Hepatocyte (in vitro differentiated cells): ENCODE measurements at regions not wholly inside any gene's neighbourhood (a gene's known extent, or its start where the extent isn't known, plus 50 kb on each side); places are given as distances from the start of the nearest gene placed in this dataset.

Experiments
- DNase-seq: peaks from one replicate; pipeline ENCODE4 v3.0.0-alpha.2; 2016; ENCODE audit warnings: low spot score
- H2AFZ ChIP-seq: fragments of 200-600 bp; sonication (generic); 2 replicates; pipeline ENCODE4 v1.6.0; 2016; ENCODE audit warnings: antibody characterized with exemption, mild to moderate bottlenecking
- H3K27ac ChIP-seq: fragments of 200-600 bp; sonication (generic); 2 replicates; pipeline ENCODE4 v1.5.1; 2016; ENCODE audit warnings: mild to moderate bottlenecking
- H3K27me3 ChIP-seq: fragments of 200-600 bp; sonication (generic); 2 replicates; pipeline ENCODE4 v1.6.1; 2016
- H3K36me3 ChIP-seq: fragments of 200-600 bp; sonication (generic); replicated peaks from 2 replicates; pipeline ENCODE4 v1.5.1; 2016; ENCODE audit warnings: low read depth; ENCODE audit not compliant: insufficient read depth
- H3K4me1 ChIP-seq: fragments of 200-600 bp; sonication (generic); 2 replicates; pipeline ENCODE4 v1.5.1; 2016; ENCODE audit warnings: mild to moderate bottlenecking, moderate library complexity; ENCODE audit not compliant: insufficient read depth
- H3K4me2 ChIP-seq: fragments of 200-600 bp; sonication (generic); 2 replicates; pipeline ENCODE4 v1.6.0; 2016
- H3K4me3 ChIP-seq: fragments of 200-600 bp; sonication (generic); 2 replicates; pipeline ENCODE4 v1.5.1; 2016; ENCODE audit warnings: mild to moderate bottlenecking
- H3K79me2 ChIP-seq: fragments of 200-600 bp; sonication (generic); 2 replicates; pipeline ENCODE4 v1.6.0; 2017; ENCODE audit warnings: mild to moderate bottlenecking
- H3K9me2 ChIP-seq: fragments of 200-600 bp; sonication (generic); replicated peaks from 2 replicates; pipeline ENCODE4 v1.6.0; 2017; ENCODE audit warnings: mild to moderate bottlenecking; ENCODE audit not compliant: insufficient read depth
- H3K9me3 ChIP-seq: fragments of 200-600 bp; sonication (generic); 2 replicates; pipeline ENCODE4 v1.5.1; 2016; ENCODE audit warnings: low read depth, mild to moderate bottlenecking
- H4K20me1 ChIP-seq: fragments of 200-600 bp; sonication (generic); 2 replicates; pipeline ENCODE4 v1.6.0; 2016; ENCODE audit warnings: mild to moderate bottlenecking; ENCODE audit not compliant: insufficient read depth, poor library complexity, severe bottlenecking
- EZH2 ChIP-seq: fragments of 200-600 bp; sonication (generic); IDR thresholded peaks from 2 replicates; pipeline ENCODE4 v1.6.1; 2016; ENCODE audit warnings: antibody characterized with exemption, mild to moderate bottlenecking, borderline replicate concordance
- EZH2phosphoT487 ChIP-seq: fragments of 200-600 bp; sonication (generic); IDR thresholded peaks from one replicate; pipeline ENCODE4 v1.6.1; 2018; ENCODE audit warnings: antibody characterized with exemption, mild to moderate bottlenecking, low read depth, moderate library complexity; ENCODE audit not compliant: unreplicated experiment, severe bottlenecking
- WGBS: methylation state at CpG from one replicate; pipeline ENCODE4 v1.1.6; 2016; ENCODE audit warnings: low lambda C conversion rate; ENCODE audit errors: missing lambda C conversion rate; 5-methylcytosine and 5-hydroxymethylcytosine counted together
- TF ChIP-seq, protein P1 (sequence below): fragments of 200-600 bp; sonication (generic); IDR thresholded peaks from 2 replicates; pipeline ENCODE4 v1.5.1; 2016; ENCODE audit warnings: antibody characterized with exemption, mild to moderate bottlenecking; ENCODE audit not compliant: poor library complexity

DNA sequence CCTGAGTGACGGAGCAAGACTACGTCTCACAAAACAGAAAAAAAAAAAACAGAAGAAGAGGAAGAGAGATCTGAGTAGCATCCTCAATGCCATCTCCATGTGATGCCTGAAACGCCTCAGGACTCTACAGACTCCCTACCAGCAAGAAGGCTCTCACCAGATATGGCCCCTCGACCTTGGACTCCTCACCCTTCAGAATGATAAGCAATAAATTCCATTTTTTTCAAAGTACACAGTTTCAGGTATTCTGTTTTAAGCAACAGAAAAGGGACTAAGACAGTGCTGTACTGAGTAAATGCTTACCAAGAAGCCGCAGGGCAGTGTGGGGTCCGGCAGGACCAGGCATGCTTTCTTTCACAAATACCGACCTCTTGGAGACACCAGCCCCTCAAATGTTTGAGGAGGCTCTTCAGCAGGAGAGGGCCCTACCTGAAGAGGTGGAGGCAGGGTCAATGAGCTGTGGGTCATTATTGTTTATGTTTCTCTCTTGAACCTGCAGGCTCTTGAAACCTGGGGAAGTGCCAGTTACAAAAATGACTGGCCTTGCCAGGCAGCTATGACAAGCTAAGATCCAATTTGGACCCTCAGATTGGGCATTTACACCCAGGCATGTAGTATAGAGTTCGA lies 204.1 kb upstream of the LYZL1 start:
- Histone ChIP-seq H3K27me3 (no peaks in the 10 kb centered on the region), H3K36me3 (no peaks in the 10 kb centered on the region), H3K27ac (peak overlapping the region; percentile 49), H3K4me2 (no peak overlapping the region), H3K9me3 (no peaks in the 10 kb centered on the region), H3K9me2 (no peaks in the 10 kb centered on the region), H3K4me1 (peaks cover 24% of the 10 kb centered on the region), H3K79me2 (no peaks in the 10 kb centered on the region), H4K20me1 (no peaks in the 10 kb centered on the region), H2AFZ (no peak overlapping the region), H3K4me3 (no peak overlapping the region)
- peak; percentile 30 for DNase-seq
- 86% methylated on average over 8 of the region's 8 CpGs for WGBS
- TF ChIP-seq EZH2 (no peak), EZH2phosphoT487 (no peak)
- TF ChIP-seq, protein P1, sequence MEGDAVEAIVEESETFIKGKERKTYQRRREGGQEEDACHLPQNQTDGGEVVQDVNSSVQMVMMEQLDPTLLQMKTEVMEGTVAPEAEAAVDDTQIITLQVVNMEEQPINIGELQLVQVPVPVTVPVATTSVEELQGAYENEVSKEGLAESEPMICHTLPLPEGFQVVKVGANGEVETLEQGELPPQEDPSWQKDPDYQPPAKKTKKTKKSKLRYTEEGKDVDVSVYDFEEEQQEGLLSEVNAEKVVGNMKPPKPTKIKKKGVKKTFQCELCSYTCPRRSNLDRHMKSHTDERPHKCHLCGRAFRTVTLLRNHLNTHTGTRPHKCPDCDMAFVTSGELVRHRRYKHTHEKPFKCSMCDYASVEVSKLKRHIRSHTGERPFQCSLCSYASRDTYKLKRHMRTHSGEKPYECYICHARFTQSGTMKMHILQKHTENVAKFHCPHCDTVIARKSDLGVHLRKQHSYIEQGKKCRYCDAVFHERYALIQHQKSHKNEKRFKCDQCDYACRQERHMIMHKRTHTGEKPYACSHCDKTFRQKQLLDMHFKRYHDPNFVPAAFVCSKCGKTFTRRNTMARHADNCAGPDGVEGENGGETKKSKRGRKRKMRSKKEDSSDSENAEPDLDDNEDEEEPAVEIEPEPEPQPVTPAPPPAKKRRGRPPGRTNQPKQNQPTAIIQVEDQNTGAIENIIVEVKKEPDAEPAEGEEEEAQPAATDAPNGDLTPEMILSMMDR, result no peak

DNA sequence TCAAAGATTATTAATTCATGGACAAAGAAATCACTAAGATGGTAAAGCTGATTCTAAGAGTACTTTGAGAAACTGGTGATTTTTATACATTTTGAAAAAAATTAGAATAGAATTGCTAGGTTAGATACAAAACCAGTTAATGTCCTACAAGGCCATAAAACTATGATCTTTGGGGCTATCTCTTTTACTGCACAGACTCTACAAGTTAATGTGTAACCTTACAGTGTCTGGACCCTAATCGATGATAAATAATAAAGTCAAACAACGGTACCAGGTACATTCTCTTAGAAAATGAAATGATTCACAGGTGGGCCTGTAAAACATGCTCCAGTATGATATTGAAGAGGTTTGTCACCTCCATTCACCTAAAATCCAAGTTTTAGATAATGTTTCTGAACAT lies 199.8 kb upstream of the LYZL1 start:
- no peak overlapping the region for H3K4me2 ChIP-seq
- H3K4me1 ChIP-seq, result peaks cover 21% of the 10 kb centered on the region
- H3K36me3 ChIP-seq, result no peaks in the 10 kb centered on the region
- no peaks in the 10 kb centered on the region for H4K20me1 ChIP-seq
- WGBS, result 68% methylated on average over 2 of the region's 2 CpGs
- DNase-seq, result no peak
- H3K9me2 ChIP-seq, result no peaks in the 10 kb centered on the region
- no peak overlapping the region for H2AFZ ChIP-seq
- H3K79me2 ChIP-seq, result no peaks in the 10 kb centered on the region
- H3K27ac ChIP-seq, result no peak overlapping the region
- no peaks in the 10 kb centered on the region for H3K9me3 ChIP-seq
- H3K27me3 ChIP-seq, result no peaks in the 10 kb centered on the region
- TF ChIP-seq EZH2phosphoT487 (no peak), EZH2 (no peak)
- TF ChIP-seq, protein P1, result no peak
- no peak overlapping the region for H3K4me3 ChIP-seq

DNA sequence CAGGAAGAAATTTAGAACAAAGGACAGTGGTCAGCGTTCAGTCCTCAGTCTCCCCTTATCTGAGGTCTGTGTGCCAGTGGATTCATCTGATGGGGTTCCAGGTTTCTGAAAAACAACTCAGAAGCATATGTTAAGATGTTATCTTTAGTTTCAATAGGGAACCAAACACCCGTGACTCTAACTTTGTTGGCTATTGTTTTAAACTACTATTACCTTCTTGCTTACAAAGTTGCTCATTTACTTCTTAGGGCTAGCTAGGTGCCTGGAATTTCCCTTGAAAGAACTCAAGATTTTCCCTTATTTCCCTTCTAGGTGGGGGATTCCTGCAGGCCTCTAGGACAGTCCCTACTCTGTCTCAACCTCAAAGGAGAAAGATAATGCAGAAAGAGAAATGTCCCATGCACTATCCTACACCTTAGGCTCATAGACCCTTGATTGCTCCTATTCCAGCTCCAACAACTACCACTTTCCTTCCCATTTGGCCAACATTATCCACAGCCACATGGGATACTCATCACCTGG lies 192.5 kb upstream of the LYZL1 start:
- Histone ChIP-seq H3K9me3 (no peaks in the 10 kb centered on the region), H3K4me1 (peaks cover 10% of the 10 kb centered on the region), H3K4me3 (no peak overlapping the region), H2AFZ (no peak overlapping the region), H3K4me2 (no peak overlapping the region), H4K20me1 (no peaks in the 10 kb centered on the region), H3K9me2 (no peaks in the 10 kb centered on the region), H3K27ac (no peak overlapping the region), H3K79me2 (no peaks in the 10 kb centered on the region), H3K27me3 (no peaks in the 10 kb centered on the region), H3K36me3 (no peaks in the 10 kb centered on the region)
- DNase-seq, result no peak
- TF ChIP-seq EZH2phosphoT487 (no peak), EZH2 (no peak)
- TF ChIP-seq, protein P1, result no peak
- 64% methylated on average over 2 of the region's 2 CpGs for WGBS
